Activated T-helper 1 cell treated with anti-CD3 and anti-CD28 coated beads, Interleukin-12 subunit alpha, Interleukin-12 subunit beta, Interleukin-2, Interleukin-4 antibody, amounts not matched to agents 30 ng/mL and 10 ng/mL and 1 ng/mL, durations not matched to agents 14 hours and 24 hours and 36 hours (primary cell): ENCODE measurements at regions not wholly inside any gene's neighbourhood (a gene's known extent, or its start where the extent isn't known, plus 50 kb on each side); places are given as distances from the start of the nearest gene placed in this dataset.

ENCODE experiments used
- DNase-seq: peaks from one replicate; pipeline ENCODE4 v3.0.0; 2021; ENCODE audit warnings: low spot score
- H3K27ac Mint-ChIP-seq: one replicate; pipeline ENCODE4 v1.8.0; 2021; ENCODE audit warnings: mild to moderate bottlenecking, mixed read lengths
- H3K27me3 Mint-ChIP-seq: one replicate; pipeline ENCODE4 v1.8.0; 2022; ENCODE audit warnings: mild to moderate bottlenecking, moderate library complexity, mixed read lengths; ENCODE audit not compliant: insufficient read depth
- H3K36me3 Mint-ChIP-seq: one replicate; pipeline ENCODE4 v1.8.0; 2021; ENCODE audit warnings: low read depth, mixed read lengths
- H3K4me1 Mint-ChIP-seq: one replicate; pipeline ENCODE4 v1.8.0; 2021; ENCODE audit warnings: low read depth, mixed read lengths
- H3K4me3 Mint-ChIP-seq: one replicate; pipeline ENCODE4 v1.8.0; 2021; ENCODE audit warnings: mild to moderate bottlenecking, moderate library complexity, mixed read lengths
- H3K9me3 Mint-ChIP-seq: one replicate; pipeline ENCODE4 v1.8.0; 2021; ENCODE audit warnings: mixed read lengths
- intact Hi-C: fragments of 100-400 bp; cut with micrococcal nuclease; formaldehyde crosslinking; loops from one replicate; pipeline ENCODE4 v1.15.1; 2024

DNA sequence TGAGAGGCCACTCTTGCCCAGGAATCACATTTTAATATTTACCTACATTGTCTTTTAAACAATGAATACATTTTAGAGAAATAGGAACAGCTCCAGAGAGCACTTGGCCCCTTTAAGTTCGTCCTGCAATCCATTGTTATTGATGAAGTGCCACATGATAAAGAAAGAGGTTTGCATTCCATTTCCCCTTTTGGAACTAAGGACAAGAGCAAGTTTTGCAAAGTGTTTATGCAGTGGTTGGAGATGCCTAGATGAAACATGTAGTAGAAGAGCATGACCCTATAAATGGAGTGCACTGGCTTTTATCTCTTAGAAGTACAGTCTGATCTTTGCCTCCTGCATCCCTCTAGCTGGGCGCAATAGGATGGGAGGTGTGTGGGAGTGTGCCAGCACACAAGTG, 118.7 kb upstream of the CNTNAP5 start:
- Mint-ChIP-seq H3K27ac (no peak overlapping the region), H3K27me3 (no peaks in the 10 kb centered on the region), H3K4me3 (no peak overlapping the region), H3K4me1 (no peaks in the 10 kb centered on the region), H3K9me3 (peaks cover 5% of the 10 kb centered on the region), H3K36me3 (no peaks in the 10 kb centered on the region)
- no peak for DNase-seq
- intact Hi-C loops = no loop called here

- H3K4me1 Mint-ChIP-seq = no peaks in the 10 kb centered on the region
- H3K27ac Mint-ChIP-seq = no peak overlapping the region
- peaks cover 3% of the 10 kb centered on the region for H3K27me3 Mint-ChIP-seq
- no peaks in the 10 kb centered on the region for H3K36me3 Mint-ChIP-seq
- peaks cover 5% of the 10 kb centered on the region for H3K9me3 Mint-ChIP-seq
- H3K4me3 Mint-ChIP-seq = no peak overlapping the region
- DNase-seq = no peak
- intact Hi-C loops = no loop called here
Measured at GRCh38 chr2:123908522-123908921, 116.6 kb upstream of the CNTNAP5 start.

GRCh38 chr2:123912171-123912570, 112.9 kb upstream of the CNTNAP5 start:
- H3K27me3 Mint-ChIP-seq = peaks cover 3% of the 10 kb centered on the region
- no peak for DNase-seq
- H3K36me3 Mint-ChIP-seq = no peaks in the 10 kb centered on the region
- no peaks in the 10 kb centered on the region for H3K4me1 Mint-ChIP-seq
- H3K27ac Mint-ChIP-seq = no peak overlapping the region
- H3K9me3 Mint-ChIP-seq = peaks cover 1% of the 10 kb centered on the region
- H3K4me3 Mint-ChIP-seq = no peak overlapping the region
- intact Hi-C loops = no loop called here

- no peak overlapping the region for H3K27ac Mint-ChIP-seq
Measured at GRCh38 chr2:123913143-123913735, 111.8 kb upstream of the CNTNAP5 start.

DNA sequence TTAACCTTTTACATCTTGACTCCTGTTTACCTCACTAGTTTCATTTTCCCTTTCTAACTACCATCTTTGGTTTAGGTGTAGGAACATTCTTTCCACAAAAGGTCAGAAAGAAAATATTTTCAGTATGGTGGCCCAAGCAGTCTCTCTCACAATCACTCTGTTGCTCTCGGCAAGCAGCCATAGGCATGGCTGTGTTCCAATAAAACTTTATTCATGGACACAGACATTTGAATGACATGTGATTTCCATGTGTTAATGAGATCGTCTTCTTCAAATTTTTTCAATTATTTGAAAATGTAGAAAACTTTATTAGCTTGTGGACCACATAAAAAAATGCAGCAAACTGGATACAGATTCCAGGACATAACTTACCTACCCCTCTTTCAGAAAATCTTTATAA, 109.7 kb upstream of the CNTNAP5 start:
- H3K27ac Mint-ChIP-seq = no peak overlapping the region
- peaks cover 3% of the 10 kb centered on the region for H3K9me3 Mint-ChIP-seq
- no peak for DNase-seq
- no peak overlapping the region for H3K4me3 Mint-ChIP-seq
- no peaks in the 10 kb centered on the region for H3K4me1 Mint-ChIP-seq
- no peaks in the 10 kb centered on the region for H3K36me3 Mint-ChIP-seq
- H3K27me3 Mint-ChIP-seq = peaks cover 3% of the 10 kb centered on the region
- intact Hi-C loops = no loop called here

More at GRCh38 chr2:123913143-123913735, 111.8 kb upstream of the CNTNAP5 start:
- intact Hi-C loops = no loop called here
- Mint-ChIP-seq H3K9me3 (peaks cover 3% of the 10 kb centered on the region), H3K4me1 (no peaks in the 10 kb centered on the region), H3K4me3 (no peak overlapping the region), H3K36me3 (no peaks in the 10 kb centered on the region), H3K27me3 (peaks cover 3% of the 10 kb centered on the region)
- no peak for DNase-seq

GRCh38 chr2:123916051-123916450, 109.0 kb upstream of the CNTNAP5 start:
- H3K36me3 Mint-ChIP-seq = no peaks in the 10 kb centered on the region
- peaks cover 3% of the 10 kb centered on the region for H3K9me3 Mint-ChIP-seq
- no peak for DNase-seq
- peaks cover 3% of the 10 kb centered on the region for H3K27me3 Mint-ChIP-seq
- intact Hi-C loops = no loop called here
- no peak overlapping the region for H3K4me3 Mint-ChIP-seq
- no peaks in the 10 kb centered on the region for H3K4me1 Mint-ChIP-seq
- no peak overlapping the region for H3K27ac Mint-ChIP-seq

DNA sequence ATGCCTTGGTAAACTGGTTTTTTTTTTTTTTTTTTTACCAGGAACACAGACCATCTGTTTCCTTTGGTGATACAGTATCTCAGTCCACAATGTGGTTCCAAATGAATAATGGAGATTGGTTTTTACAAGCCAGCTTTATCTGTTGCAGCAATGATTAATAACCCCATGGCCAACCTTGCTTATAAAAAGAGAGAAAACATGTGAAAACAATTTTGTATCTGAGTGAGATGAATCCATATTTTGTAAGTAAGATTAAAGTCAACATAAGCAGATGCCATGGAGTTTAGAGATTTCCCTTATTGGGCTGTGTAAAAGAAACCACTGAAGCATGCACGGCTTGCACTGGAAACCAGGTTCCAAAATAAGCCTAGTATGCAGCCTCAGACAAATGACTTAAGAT, 108.6 kb upstream of the CNTNAP5 start:
- Mint-ChIP-seq H3K27ac (no peak overlapping the region), H3K36me3 (no peaks in the 10 kb centered on the region), H3K9me3 (peaks cover 3% of the 10 kb centered on the region), H3K4me3 (no peak overlapping the region), H3K4me1 (no peaks in the 10 kb centered on the region), H3K27me3 (peaks cover 3% of the 10 kb centered on the region)
- DNase-seq = no peak
- intact Hi-C loops = no loop called here

- intact Hi-C loops = no loop called here
- Mint-ChIP-seq H3K27ac (no peak overlapping the region), H3K36me3 (no peaks in the 10 kb centered on the region), H3K27me3 (peaks cover 1% of the 10 kb centered on the region), H3K9me3 (peaks cover 3% of the 10 kb centered on the region), H3K4me3 (no peak overlapping the region), H3K4me1 (no peaks in the 10 kb centered on the region)
- no peak for DNase-seq
Measured at GRCh38 chr2:123917241-123917640, 107.8 kb upstream of the CNTNAP5 start.

GRCh38 chr2:123928358-123928757, 96.7 kb upstream of the CNTNAP5 start:
- Mint-ChIP-seq H3K4me1 (no peaks in the 10 kb centered on the region), H3K9me3 (peaks cover 4% of the 10 kb centered on the region), H3K27ac (no peak overlapping the region), H3K4me3 (no peak overlapping the region), H3K27me3 (no peaks in the 10 kb centered on the region), H3K36me3 (no peaks in the 10 kb centered on the region)
- no peak for DNase-seq
- intact Hi-C loops = no loop called here

- Mint-ChIP-seq H3K4me3 (no peak overlapping the region), H3K9me3 (peaks cover 9% of the 10 kb centered on the region), H3K27me3 (no peaks in the 10 kb centered on the region), H3K4me1 (no peaks in the 10 kb centered on the region), H3K36me3 (no peaks in the 10 kb centered on the region), H3K27ac (no peak overlapping the region)
- intact Hi-C loops = no loop called here
- no peak for DNase-seq
Measured at GRCh38 chr2:123935405-123935804, 89.7 kb upstream of the CNTNAP5 start.

- Mint-ChIP-seq H3K27ac (no peak overlapping the region), H3K36me3 (no peaks in the 10 kb centered on the region)
Measured at GRCh38 chr2:123953846-123954245, 71.2 kb upstream of the CNTNAP5 start.

DNA sequence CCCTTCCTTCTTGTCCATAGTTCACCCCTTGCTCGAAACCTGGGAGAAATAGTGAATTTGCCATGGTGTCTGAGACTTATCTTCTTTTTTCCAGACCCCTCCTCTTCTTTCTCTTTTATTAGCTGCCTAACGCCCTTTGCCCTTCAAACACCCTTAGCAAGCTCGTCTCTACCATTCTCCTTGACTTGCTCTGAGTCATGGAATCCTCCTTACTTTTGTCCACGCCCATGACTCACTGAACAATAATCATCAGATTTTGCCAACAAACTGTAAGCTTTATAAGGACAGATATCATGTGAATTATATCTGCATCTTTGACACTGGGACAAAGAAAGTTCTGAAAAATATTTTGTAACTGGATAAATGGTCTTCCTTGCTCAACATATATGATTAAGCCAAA, 67.1 kb upstream of the CNTNAP5 start:
- Mint-ChIP-seq H3K4me3 (no peak overlapping the region), H3K27ac (no peak overlapping the region), H3K4me1 (no peaks in the 10 kb centered on the region), H3K36me3 (no peaks in the 10 kb centered on the region), H3K27me3 (no peaks in the 10 kb centered on the region), H3K9me3 (no peaks in the 10 kb centered on the region)
- intact Hi-C loops = no loop called here
- no peak for DNase-seq

More at GRCh38 chr2:123953846-123954245, 71.2 kb upstream of the CNTNAP5 start:
- H3K4me3 Mint-ChIP-seq = no peak overlapping the region
- no peaks in the 10 kb centered on the region for H3K4me1 Mint-ChIP-seq
- intact Hi-C loops = no loop called here
- DNase-seq = no peak
- H3K27me3 Mint-ChIP-seq = no peaks in the 10 kb centered on the region
- H3K9me3 Mint-ChIP-seq = no peaks in the 10 kb centered on the region

DNA sequence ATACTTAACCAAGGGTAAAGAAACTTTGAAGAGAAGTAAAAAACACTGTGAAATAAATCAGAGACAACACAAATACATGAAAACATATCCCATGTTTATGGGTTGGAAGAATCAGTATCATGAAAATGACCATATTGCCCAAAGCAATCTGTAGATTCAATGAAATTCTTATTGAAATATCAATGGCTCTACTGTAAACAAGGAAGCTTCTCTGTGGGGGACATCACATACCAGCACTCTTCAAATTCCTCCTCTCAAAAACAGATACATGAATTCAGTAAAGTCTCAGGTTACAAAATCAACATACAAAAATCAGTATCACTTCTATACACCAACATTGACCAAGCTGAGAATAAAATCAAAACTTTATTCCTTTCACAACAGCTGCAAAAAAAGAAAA, 63.5 kb upstream of the CNTNAP5 start:
- Mint-ChIP-seq H3K9me3 (no peaks in the 10 kb centered on the region), H3K27me3 (no peaks in the 10 kb centered on the region), H3K27ac (no peak overlapping the region), H3K4me3 (no peak overlapping the region), H3K4me1 (no peaks in the 10 kb centered on the region), H3K36me3 (no peaks in the 10 kb centered on the region)
- no peak for DNase-seq
- intact Hi-C loops = no loop called here
